ENCODE measurements at regions not wholly inside any gene's neighbourhood (a gene's known extent, or its start where the extent isn't known, plus 50 kb on each side); places are given as distances from the start of the nearest gene placed in this dataset.

DNA sequence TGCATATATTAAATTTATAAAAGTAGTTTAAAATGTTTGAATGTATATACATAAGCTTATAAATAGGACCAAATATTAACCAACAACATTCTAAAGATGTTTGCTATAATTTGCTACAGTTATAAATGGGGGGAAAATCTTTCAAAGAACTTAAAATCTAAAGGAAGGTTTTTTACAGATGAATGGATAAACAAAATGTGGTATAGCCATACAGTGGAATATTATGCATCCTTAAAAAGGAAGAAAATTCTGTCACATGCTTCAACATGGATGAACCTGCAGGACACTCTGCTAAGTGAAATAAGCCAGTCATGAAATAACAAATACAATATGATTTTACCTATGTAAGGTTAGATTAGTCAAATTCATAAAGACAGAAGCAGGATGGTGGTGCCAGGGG lies 75.8 kb downstream of the TMEM17 start:
- no peaks in the 10 kb centered on the region for H3K4me1 Mint-ChIP-seq
- DNase-seq (no peak), ATAC-seq (no peak)
- ChIA-PET POLR2A (no interaction called here), CTCF (no interaction called here)
- no peak overlapping the region for H3K27ac Mint-ChIP-seq
- no peaks in the 10 kb centered on the region for H3K36me3 Mint-ChIP-seq (ENCODE audit: low read depth)
- intact Hi-C loops (cut with DNase I, micrococcal nuclease) = no loop called here
- no peak overlapping the region for H3K4me3 Mint-ChIP-seq
- H3K27me3 Mint-ChIP-seq = no peaks in the 10 kb centered on the region
- no peaks in the 10 kb centered on the region for H3K9me3 Mint-ChIP-seq (ENCODE audit: low read depth)

GRCh38 chr2:62427146-62427545 lies 78.8 kb downstream of the TMEM17 start:
- intact Hi-C loops (cut with DNase I, micrococcal nuclease) = no loop called here
- Mint-ChIP-seq H3K27me3 (no peaks in the 10 kb centered on the region), H3K9me3 (ENCODE audit: low read depth) (no peaks in the 10 kb centered on the region), H3K27ac (no peak overlapping the region), H3K4me3 (no peak overlapping the region), H3K4me1 (no peaks in the 10 kb centered on the region), H3K36me3 (ENCODE audit: low read depth) (no peaks in the 10 kb centered on the region)
- POLR2A ChIA-PET = no interaction called here
- ATAC-seq (no peak), DNase-seq (no peak)
- CTCF ChIA-PET = no interaction called here

DNA sequence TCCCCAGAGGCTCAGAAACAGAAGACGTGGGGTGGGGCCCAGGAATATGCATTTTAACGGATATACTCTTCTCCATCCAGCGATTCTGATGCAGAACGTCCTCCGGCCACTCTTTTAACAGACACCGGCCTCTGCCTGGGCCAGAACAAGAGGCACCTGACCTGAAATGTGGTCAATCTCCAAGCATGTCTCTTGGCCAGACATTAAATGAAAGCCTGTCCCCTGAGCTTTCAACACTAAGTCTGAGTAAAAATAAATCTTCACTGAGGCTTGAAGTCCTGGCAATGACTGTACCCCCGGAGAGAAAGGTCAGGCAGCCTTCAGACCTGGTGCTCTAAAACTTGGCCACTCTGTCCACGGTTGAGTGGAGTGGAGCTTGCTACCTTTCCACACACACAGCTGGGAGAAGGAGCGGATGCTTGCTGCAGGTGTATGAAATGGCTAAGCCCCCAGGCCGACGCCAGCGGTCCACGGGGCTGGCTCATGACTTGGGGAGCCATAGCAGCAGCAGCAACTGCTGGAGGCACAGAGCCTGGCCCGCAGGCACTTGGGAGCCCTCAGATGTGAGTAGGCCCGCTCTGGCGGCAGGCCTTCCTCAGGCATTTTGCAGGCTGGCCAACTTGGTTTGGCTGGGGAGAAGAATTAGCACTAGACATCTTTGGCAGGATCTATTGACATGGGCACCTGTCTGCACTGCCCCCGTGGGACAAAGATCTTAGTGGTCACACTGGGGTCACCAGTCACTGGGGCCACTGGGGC lies 79.7 kb downstream of the TMEM17 start:
- no peaks in the 10 kb centered on the region for H3K9me3 Mint-ChIP-seq (ENCODE audit: low read depth)
- DNase-seq (no peak), ATAC-seq (no peak)
- POLR2A ChIA-PET = no interaction called here
- no peak overlapping the region for H3K27ac Mint-ChIP-seq
- H3K27me3 Mint-ChIP-seq = no peaks in the 10 kb centered on the region
- H3K36me3 Mint-ChIP-seq (ENCODE audit: low read depth) = no peaks in the 10 kb centered on the region
- intact Hi-C loops (cut with DNase I, micrococcal nuclease) = no loop called here
- no peaks in the 10 kb centered on the region for H3K4me1 Mint-ChIP-seq
- CTCF ChIA-PET = no interaction called here
- H3K4me3 Mint-ChIP-seq = no peak overlapping the region

GRCh38 chr2:62425684-62426083 lies 80.3 kb downstream of the TMEM17 start:
- H3K4me3 Mint-ChIP-seq = no peak overlapping the region
- ChIA-PET CTCF (interaction anchor here (0.8 kb wide), 1 partner anchor 21 kb away, joined by 3 read pairs; no protein-coding TSS in a partner anchor), POLR2A (no interaction called here)
- no peak for DNase-seq
- H3K27me3 Mint-ChIP-seq = no peaks in the 10 kb centered on the region
- H3K27ac Mint-ChIP-seq = no peak overlapping the region
- intact Hi-C loops (cut with DNase I, micrococcal nuclease) = no loop called here
- no peaks in the 10 kb centered on the region for H3K9me3 Mint-ChIP-seq (ENCODE audit: low read depth)
- no peak for ATAC-seq
- H3K36me3 Mint-ChIP-seq (ENCODE audit: low read depth) = no peaks in the 10 kb centered on the region
- H3K4me1 Mint-ChIP-seq = no peaks in the 10 kb centered on the region

GRCh38 chr2:62424899-62425298 lies 81.1 kb downstream of the TMEM17 start:
- no peaks in the 10 kb centered on the region for H3K36me3 Mint-ChIP-seq (ENCODE audit: low read depth)
- H3K27me3 Mint-ChIP-seq = no peaks in the 10 kb centered on the region
- ATAC-seq (no peak), DNase-seq (no peak)
- no peaks in the 10 kb centered on the region for H3K4me1 Mint-ChIP-seq
- no peak overlapping the region for H3K27ac Mint-ChIP-seq
- intact Hi-C loops (cut with DNase I, micrococcal nuclease) = no loop called here
- no peak overlapping the region for H3K4me3 Mint-ChIP-seq
- no peaks in the 10 kb centered on the region for H3K9me3 Mint-ChIP-seq (ENCODE audit: low read depth)
- CTCF ChIA-PET = interaction anchor here (0.8 to 1.1 kb wide), 2 partner anchors 12 to 20 kb away, joined by 3 read pairs; no protein-coding TSS in a partner anchor
- POLR2A ChIA-PET = no interaction called here

DNA sequence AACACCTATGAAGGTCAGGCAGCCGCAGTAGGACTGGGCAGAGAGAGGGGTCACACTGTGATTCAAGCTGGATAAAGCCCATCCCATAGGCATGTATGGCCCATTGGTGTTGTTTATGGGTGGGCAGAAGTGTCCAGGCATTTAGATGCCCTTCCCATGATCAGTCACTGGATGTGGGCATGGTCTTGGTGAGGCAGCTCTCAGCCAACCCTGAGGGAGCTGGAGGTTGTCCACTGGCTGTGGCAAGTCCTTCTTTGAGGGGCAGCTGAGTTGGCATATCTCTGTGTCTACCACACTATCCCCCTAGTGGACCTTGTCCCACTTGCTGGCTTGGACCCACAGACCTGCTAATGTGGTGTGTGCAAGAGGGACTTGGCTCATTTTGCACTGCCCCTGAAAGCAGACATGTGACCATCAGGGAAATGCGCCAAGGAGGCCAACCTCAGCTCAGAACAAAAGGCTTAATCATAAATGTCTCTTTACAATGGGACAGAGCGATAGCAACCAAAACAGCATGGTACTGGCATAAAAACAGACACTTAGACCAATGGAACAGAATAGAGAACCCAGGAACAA lies 82.0 kb downstream of the TMEM17 start:
- Mint-ChIP-seq H3K9me3 (ENCODE audit: low read depth) (peaks cover 3% of the 10 kb centered on the region), H3K27ac (no peak overlapping the region), H3K4me3 (no peak overlapping the region), H3K27me3 (no peaks in the 10 kb centered on the region), H3K4me1 (no peaks in the 10 kb centered on the region), H3K36me3 (ENCODE audit: low read depth) (no peaks in the 10 kb centered on the region)
- ATAC-seq (no peak), DNase-seq (no peak)
- ChIA-PET CTCF (interaction anchor here (0.7 to 1.1 kb wide), 3 partner anchors 11 to 529 kb away, joined by 3 read pairs; no protein-coding TSS in a partner anchor), POLR2A (no interaction called here)
- intact Hi-C loops (cut with DNase I, micrococcal nuclease) = no loop called here

DNA sequence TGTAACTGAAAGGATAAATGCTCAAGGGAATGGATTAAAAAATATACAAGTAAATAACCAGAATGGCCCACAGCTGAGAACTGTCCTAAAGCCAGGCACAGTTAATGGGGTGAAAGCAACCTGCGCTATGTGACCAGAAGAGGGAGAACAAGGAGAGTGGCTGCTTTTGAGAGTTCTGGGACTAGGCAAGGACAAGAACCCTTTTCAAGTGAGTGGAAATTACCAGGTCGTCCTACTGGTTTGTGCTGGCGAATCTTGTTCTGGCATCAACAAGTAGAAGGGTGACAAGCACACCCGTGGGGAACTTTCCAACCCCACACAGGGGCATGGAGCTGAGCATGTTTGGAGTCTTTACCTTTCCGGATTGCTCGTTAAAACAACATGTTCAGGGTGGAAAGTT lies 82.8 kb downstream of the TMEM17 start:
- Mint-ChIP-seq H3K4me1 (no peaks in the 10 kb centered on the region), H3K27me3 (no peaks in the 10 kb centered on the region), H3K36me3 (ENCODE audit: low read depth) (no peaks in the 10 kb centered on the region), H3K4me3 (no peak overlapping the region), H3K9me3 (ENCODE audit: low read depth) (peaks cover 3% of the 10 kb centered on the region), H3K27ac (no peak overlapping the region)
- no peak for ATAC-seq
- intact Hi-C loops (cut with DNase I, micrococcal nuclease) = no loop called here
- no peak for DNase-seq
- POLR2A ChIA-PET = no interaction called here
- CTCF ChIA-PET = no interaction called here

- DNase-seq (no peak), ATAC-seq (no peak)
- ChIA-PET POLR2A (no interaction called here), CTCF (interaction anchor here (0.6 to 0.7 kb wide), 2 partner anchors 419 to 495 kb away, joined by 3 read pairs; no protein-coding TSS in a partner anchor)
- Mint-ChIP-seq H3K4me1 (peaks cover 4% of the 10 kb centered on the region), H3K9me3 (ENCODE audit: low read depth) (peaks cover 3% of the 10 kb centered on the region), H3K4me3 (no peak overlapping the region), H3K27ac (no peak overlapping the region), H3K27me3 (no peaks in the 10 kb centered on the region), H3K36me3 (ENCODE audit: low read depth) (no peaks in the 10 kb centered on the region)
- intact Hi-C loops (cut with DNase I, micrococcal nuclease) = no loop called here
Observed at GRCh38 chr2:62415518-62415917, 90.5 kb downstream of the TMEM17 start.

DNA sequence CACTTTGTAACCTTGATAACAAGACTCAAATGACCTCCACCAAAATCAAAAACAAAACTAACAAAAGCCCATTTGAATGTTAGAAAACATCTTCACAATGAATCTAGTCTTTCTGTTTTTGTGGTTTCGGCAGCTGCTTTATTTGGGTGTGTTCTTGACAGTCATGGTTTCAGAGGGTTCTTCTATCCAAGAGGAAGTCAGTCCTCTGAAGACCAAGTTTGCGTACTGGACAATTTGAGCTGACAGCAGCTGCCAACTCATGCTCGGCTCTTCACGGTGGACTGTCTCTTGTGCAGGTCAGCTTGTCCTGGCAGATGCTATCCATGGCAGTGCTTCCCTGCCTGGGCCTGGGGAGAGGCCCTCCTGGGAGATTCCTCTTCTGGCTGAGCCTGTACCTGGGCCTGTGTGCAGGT lies 91.0 kb downstream of the TMEM17 start:
- Mint-ChIP-seq H3K36me3 (ENCODE audit: low read depth) (no peaks in the 10 kb centered on the region), H3K27me3 (no peaks in the 10 kb centered on the region), H3K4me1 (peaks cover 4% of the 10 kb centered on the region), H3K27ac (no peak overlapping the region), H3K9me3 (ENCODE audit: low read depth) (peaks cover 3% of the 10 kb centered on the region), H3K4me3 (no peak overlapping the region)
- CTCF ChIA-PET = interaction anchor here (0.7 kb wide), 1 partner anchor 418 kb away, joined by 3 read pairs; no protein-coding TSS in a partner anchor
- DNase-seq (no peak), ATAC-seq (no peak)
- POLR2A ChIA-PET = no interaction called here
- intact Hi-C loops (cut with DNase I, micrococcal nuclease) = no loop called here

DNA sequence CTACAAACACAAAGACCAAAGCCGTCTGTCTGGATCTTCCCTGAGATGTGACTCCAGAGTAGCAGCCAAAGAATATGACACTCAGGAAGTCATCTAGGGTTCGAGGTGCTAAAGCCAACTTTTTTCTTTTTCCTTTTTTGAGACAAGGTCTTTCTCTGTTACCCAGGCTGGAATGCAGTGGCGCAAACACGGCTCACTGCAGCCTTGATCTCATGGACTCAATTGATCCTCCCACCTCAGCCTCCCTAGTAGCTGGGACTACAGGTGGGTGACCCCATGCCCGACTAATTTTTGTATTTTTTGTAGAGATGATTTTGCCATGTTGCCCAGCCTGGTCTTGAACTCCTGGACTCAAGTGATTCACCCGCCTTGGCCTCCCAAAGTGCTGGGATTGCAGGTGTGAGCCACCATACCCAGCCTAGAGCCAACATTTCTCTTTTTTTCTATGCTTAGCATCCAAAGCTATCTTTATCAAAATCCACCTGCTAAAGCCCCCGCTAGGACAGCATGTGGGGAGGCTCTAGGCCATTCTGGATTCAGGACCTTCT lies 92.8 kb downstream of the TMEM17 start:
- ChIA-PET POLR2A (interaction anchor here (0.7 kb wide), 1 partner anchor 47 kb away, joined by 3 read pairs; no protein-coding TSS in a partner anchor), CTCF (interaction anchor here (0.6 to 1.5 kb wide), 14 partner anchors 11 to 523 kb away, joined by 3 to 9 read pairs (median 4); partner anchors contain the start of gene COMMD1)
- Mint-ChIP-seq H3K4me1 (peaks cover 4% of the 10 kb centered on the region), H3K9me3 (ENCODE audit: low read depth) (no peaks in the 10 kb centered on the region), H3K27ac (no peak overlapping the region), H3K27me3 (no peaks in the 10 kb centered on the region), H3K4me3 (no peak overlapping the region), H3K36me3 (ENCODE audit: low read depth) (no peaks in the 10 kb centered on the region)
- DNase-seq (no peak), ATAC-seq (no peak)
- intact Hi-C loops (cut with DNase I, micrococcal nuclease) = loop anchor here (2.0 to 5.0 kb wide), 3 partner anchors 106 to 216 kb away; partner anchors contain the start of gene B3GNT2 (in 1 of the 2)

DNA sequence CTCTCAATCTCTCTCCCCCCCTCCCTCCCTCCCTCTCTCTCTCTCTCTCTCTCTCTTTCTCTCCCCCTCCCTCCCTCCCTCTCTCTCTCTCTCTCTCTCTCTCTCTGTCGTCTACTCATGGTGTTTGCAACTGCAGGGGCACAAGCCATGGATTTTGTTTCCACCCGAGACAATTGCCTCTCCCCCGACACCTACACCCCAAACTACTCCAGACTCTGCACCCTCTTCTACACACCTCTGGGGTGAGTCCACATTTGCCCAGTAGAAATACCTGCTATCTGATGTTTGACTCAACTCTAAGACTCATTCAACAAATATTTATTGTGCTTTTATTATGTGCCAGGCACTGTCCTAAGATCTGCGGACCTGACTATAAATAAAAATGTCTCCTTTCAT lies 93.7 kb downstream of the TMEM17 start:
- no peaks in the 10 kb centered on the region for H3K27me3 Mint-ChIP-seq
- ChIA-PET CTCF (interaction anchor here (0.7 to 2.1 kb wide), 4 partner anchors 10 to 500 kb away, joined by 3 to 6 read pairs (median 4); no protein-coding TSS in a partner anchor), POLR2A (no interaction called here)
- peaks cover 4% of the 10 kb centered on the region for H3K4me1 Mint-ChIP-seq
- H3K9me3 Mint-ChIP-seq (ENCODE audit: low read depth) = no peaks in the 10 kb centered on the region
- ATAC-seq = no peak
- no peak for DNase-seq
- H3K4me3 Mint-ChIP-seq = no peak overlapping the region
- no peak overlapping the region for H3K27ac Mint-ChIP-seq
- intact Hi-C loops (cut with DNase I, micrococcal nuclease) = loop anchor here (1.0 to 5.0 kb wide), 5 partner anchors 105 to 494 kb away; partner anchors contain the start of gene B3GNT2 (in 1 of the 2)
- H3K36me3 Mint-ChIP-seq (ENCODE audit: low read depth) = no peaks in the 10 kb centered on the region
